Bronchial epithelial cell (primary cell): ENCODE measurements at regions not wholly inside any gene's neighbourhood (a gene's known extent, or its start where the extent isn't known, plus 50 kb on each side); places are given as distances from the start of the nearest gene placed in this dataset.
A peak's percentile ranks its signal among the peaks of the same experiment; 100 is the strongest.

Experiments
- DNase-seq: peaks from one replicate; pipeline ENCODE4 v3.0.0-alpha.2; 2010; ENCODE audit warnings: low read depth
- FAIRE-seq: peaks from 2 replicates; lab custom pipeline; 2011; peaks lifted over from hg19 to GRCh38; lab: Jason Lieb, UNC
- H3K27me3 ChIP-seq: 2 replicates; pipeline ENCODE4 v1.5.1; 2011; ENCODE audit warnings: low read length; ENCODE audit not compliant: control insufficient read depth, insufficient read depth
- H3K36me3 ChIP-seq: 2 replicates; pipeline ENCODE4 v1.5.1; 2011; ENCODE audit warnings: low read length; ENCODE audit not compliant: control insufficient read depth, insufficient read depth
- H3K4me3 ChIP-seq: 2 replicates; pipeline ENCODE4 v1.5.1; 2011; ENCODE audit warnings: mild to moderate bottlenecking, low read depth, low read length, control low read depth
- CTCF ChIP-seq: IDR thresholded peaks from 2 replicates; pipeline ENCODE4 v1.5.1; 2011; ENCODE audit warnings: mild to moderate bottlenecking, moderate library complexity, low read length, control low read depth, inconsistent platforms; ENCODE audit not compliant: insufficient read depth, severe bottlenecking

GRCh38 chr1:191609305-191609704, 549.0 kb upstream of the RGS18 start:
- DNase-seq (no peak), FAIRE-seq (no peak)
- H3K4me3 ChIP-seq = no peak overlapping the region
- no peaks in the 10 kb centered on the region for H3K27me3 ChIP-seq
- no peak for TF ChIP-seq CTCF
- H3K36me3 ChIP-seq = no peaks in the 10 kb centered on the region

GRCh38 chr1:191615101-191615821, 543.0 kb upstream of the RGS18 start:
- no peaks in the 10 kb centered on the region for H3K27me3 ChIP-seq
- no peak overlapping the region for H3K4me3 ChIP-seq
- FAIRE-seq = no peak
- no peak for TF ChIP-seq CTCF
- no peaks in the 10 kb centered on the region for H3K36me3 ChIP-seq
- DNase-seq = no peak

DNA sequence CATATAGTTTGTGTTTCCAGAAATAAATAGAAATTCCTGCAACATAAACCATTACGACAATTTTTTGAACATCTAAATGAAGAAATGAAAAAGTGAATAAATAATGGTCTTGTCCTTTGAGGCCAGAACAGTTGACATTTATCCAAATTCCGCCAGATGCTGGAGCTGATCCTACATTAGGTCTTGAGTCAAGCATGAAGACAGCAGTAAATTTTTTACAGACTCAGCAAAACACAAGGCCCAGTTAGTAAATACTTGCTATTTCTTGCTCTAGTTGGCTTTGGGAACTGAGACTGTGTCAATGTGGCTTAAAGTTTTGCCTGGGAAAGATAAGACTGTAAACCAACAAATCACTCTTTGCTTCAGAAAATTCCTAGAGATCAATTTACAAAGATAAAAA, 540.1 kb upstream of the RGS18 start:
- no peak for TF ChIP-seq CTCF
- Histone ChIP-seq H3K4me3 (no peak overlapping the region), H3K27me3 (no peaks in the 10 kb centered on the region), H3K36me3 (no peaks in the 10 kb centered on the region)
- FAIRE-seq = no peak
- DNase-seq = no peak

DNA sequence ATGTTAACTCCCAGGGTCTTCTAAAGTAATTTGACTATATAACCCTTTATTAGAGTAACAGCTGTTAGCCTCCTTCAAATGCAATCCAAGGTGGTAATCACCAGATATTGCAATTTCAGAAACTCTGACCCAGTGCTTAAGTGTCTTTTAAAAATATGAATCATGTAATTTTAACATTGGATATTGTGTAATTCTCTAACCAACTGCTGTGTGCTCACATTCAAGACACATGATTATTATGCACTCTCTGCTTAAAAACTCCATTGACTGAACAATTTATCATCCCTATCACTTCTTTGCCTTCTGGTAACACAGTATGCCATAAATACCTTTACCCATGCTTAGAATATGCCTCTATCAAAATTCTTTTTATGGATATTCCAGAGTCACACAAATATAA, 537.4 kb upstream of the RGS18 start:
- DNase-seq (peak; percentile 2), FAIRE-seq (no peak)
- no peak for TF ChIP-seq CTCF
- H3K27me3 ChIP-seq = no peaks in the 10 kb centered on the region
- H3K36me3 ChIP-seq = no peaks in the 10 kb centered on the region
- H3K4me3 ChIP-seq = no peak overlapping the region

DNA sequence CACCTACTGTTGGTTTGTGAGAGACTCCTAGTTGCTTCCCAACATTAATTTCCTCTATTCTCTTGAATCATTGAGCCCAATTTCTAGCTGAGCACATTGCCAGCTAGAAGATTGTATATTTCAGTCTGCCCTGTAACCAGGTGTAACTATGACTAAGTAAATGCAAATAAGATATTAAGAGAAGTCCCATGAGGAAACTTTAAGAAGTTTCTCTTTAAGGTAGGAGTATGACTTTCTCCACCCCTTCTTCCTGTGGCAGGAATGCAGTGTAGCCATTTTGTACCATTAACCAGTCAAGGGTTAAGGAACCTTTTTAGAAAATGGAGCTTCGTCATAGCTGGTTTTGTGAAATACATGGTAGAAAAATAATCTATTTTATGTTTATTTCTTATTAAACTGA, 534.2 kb upstream of the RGS18 start:
- TF ChIP-seq CTCF = no peak
- FAIRE-seq (no peak), DNase-seq (no peak)
- no peaks in the 10 kb centered on the region for H3K27me3 ChIP-seq
- no peaks in the 10 kb centered on the region for H3K36me3 ChIP-seq
- H3K4me3 ChIP-seq = no peak overlapping the region

DNA sequence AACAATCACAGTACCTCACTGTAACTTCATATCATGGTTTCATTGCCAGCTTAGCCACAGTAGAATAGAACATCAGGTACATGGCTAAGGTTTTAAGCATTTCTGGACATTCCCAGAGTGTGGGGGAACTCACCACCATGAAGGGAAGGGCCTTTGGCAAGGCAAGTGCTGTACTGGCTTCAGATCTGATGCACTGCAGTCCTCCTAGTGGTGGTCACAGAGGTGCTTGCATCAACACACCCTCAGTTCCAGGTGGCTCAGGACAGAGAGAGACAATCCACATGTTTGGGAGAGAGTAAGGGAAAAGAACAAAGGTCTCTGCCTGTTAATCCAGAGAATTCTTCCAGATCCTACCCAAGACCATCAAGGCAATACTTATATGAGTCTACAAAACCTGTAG, 528.4 kb upstream of the RGS18 start:
- no peaks in the 10 kb centered on the region for H3K36me3 ChIP-seq
- TF ChIP-seq CTCF = no peak
- H3K27me3 ChIP-seq = no peaks in the 10 kb centered on the region
- DNase-seq (no peak), FAIRE-seq (no peak)
- no peak overlapping the region for H3K4me3 ChIP-seq
